PFSK-1 (cell line): ENCODE measurements at regions not wholly inside any gene's neighbourhood (a gene's known extent, or its start where the extent isn't known, plus 50 kb on each side); places are given as distances from the start of the nearest gene placed in this dataset.

Experiments
- FOXP2 ChIP-seq: optimal IDR thresholded peaks from 2 replicates; pipeline ENCODE3; 2011; ENCODE audit warnings: borderline replicate concordance, control low read depth, inconsistent platforms; ENCODE audit not compliant: insufficient read depth; ENCODE audit errors: extremely low read length, extremely low read depth
- POLR2AphosphoS5 ChIP-seq: IDR thresholded peaks from 2 replicates; pipeline ENCODE4 v1.6.1; 2012; ENCODE audit warnings: low read depth, mild to moderate bottlenecking, control low read depth, low read length, moderate library complexity
- SIN3A ChIP-seq: IDR thresholded peaks from 2 replicates; pipeline ENCODE4 v1.6.1; 2012; ENCODE audit warnings: mild to moderate bottlenecking, low read length, moderate library complexity, borderline replicate concordance; ENCODE audit not compliant: insufficient read depth
- TAF1 ChIP-seq: IDR thresholded peaks from 2 replicates; pipeline ENCODE4 v1.6.1; 2012; ENCODE audit warnings: low read length, control low read depth, borderline replicate concordance; ENCODE audit not compliant: insufficient read depth
- TF ChIP-seq, protein P1 (sequence below), 2 experiments: IDR thresholded peaks; 2 replicates each; pipeline versions ENCODE4 v1.6.1 to v1.8.0; 2011 to 2012; ENCODE audit warnings: low read depth in 2 of 2, low read length in 2 of 2, control low read depth in 1 of 2, inconsistent platforms in 1 of 2, mild to moderate bottlenecking in 1 of 2, moderate library complexity in 1 of 2; ENCODE audit not compliant: insufficient read depth in 1 of 2

GRCh38 chr12:58051378-58051777 lies 110.0 kb downstream of the ATP23 start:
- TF ChIP-seq SIN3A (no peak), TAF1 (no peak), FOXP2 (no peak), POLR2AphosphoS5 (no peak)
- TF ChIP-seq, protein P1, sequence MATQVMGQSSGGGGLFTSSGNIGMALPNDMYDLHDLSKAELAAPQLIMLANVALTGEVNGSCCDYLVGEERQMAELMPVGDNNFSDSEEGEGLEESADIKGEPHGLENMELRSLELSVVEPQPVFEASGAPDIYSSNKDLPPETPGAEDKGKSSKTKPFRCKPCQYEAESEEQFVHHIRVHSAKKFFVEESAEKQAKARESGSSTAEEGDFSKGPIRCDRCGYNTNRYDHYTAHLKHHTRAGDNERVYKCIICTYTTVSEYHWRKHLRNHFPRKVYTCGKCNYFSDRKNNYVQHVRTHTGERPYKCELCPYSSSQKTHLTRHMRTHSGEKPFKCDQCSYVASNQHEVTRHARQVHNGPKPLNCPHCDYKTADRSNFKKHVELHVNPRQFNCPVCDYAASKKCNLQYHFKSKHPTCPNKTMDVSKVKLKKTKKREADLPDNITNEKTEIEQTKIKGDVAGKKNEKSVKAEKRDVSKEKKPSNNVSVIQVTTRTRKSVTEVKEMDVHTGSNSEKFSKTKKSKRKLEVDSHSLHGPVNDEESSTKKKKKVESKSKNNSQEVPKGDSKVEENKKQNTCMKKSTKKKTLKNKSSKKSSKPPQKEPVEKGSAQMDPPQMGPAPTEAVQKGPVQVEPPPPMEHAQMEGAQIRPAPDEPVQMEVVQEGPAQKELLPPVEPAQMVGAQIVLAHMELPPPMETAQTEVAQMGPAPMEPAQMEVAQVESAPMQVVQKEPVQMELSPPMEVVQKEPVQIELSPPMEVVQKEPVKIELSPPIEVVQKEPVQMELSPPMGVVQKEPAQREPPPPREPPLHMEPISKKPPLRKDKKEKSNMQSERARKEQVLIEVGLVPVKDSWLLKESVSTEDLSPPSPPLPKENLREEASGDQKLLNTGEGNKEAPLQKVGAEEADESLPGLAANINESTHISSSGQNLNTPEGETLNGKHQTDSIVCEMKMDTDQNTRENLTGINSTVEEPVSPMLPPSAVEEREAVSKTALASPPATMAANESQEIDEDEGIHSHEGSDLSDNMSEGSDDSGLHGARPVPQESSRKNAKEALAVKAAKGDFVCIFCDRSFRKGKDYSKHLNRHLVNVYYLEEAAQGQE (IDR thresholded peaks at IDR 0.05; ENCODE audit: insufficient read depth in 1 of 2, low read depth in 2 of 2, low read length in 2 of 2) = no peak

- no peak for TF ChIP-seq SIN3A
- TF ChIP-seq TAF1 = no peak
- no peak for TF ChIP-seq FOXP2
- no peak for TF ChIP-seq POLR2AphosphoS5
- TF ChIP-seq, protein P1 (IDR thresholded peaks at IDR 0.05; ENCODE audit: insufficient read depth in 1 of 2, low read depth in 2 of 2, low read length in 2 of 2) = no peak
Observed at GRCh38 chr12:58064666-58065065, 123.3 kb downstream of the ATP23 start.

DNA sequence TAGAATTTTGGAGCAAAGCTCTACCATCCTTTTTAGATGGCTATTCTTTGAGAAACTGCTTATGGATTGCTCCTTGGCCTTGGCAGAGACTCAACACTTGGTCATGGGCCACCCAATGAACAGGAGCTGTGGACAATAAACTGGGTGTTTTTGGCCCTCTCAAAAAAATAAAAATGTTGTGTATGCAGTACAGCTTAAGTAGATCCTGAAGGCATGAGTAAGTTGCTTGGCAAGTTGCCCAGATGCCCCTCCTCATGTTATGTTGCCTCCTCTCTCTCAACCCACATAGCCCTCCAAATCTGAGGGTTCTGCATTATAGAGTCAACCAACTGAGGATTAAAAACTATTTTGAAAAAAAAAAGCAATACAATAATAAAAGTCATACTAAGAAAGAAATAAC lies 124.9 kb downstream of the ATP23 start:
- TF ChIP-seq TAF1 (no peak), FOXP2 (no peak), POLR2AphosphoS5 (no peak), SIN3A (no peak)
- TF ChIP-seq, protein P1 (IDR thresholded peaks at IDR 0.05; ENCODE audit: insufficient read depth in 1 of 2, low read depth in 2 of 2, low read length in 2 of 2) = no peak

DNA sequence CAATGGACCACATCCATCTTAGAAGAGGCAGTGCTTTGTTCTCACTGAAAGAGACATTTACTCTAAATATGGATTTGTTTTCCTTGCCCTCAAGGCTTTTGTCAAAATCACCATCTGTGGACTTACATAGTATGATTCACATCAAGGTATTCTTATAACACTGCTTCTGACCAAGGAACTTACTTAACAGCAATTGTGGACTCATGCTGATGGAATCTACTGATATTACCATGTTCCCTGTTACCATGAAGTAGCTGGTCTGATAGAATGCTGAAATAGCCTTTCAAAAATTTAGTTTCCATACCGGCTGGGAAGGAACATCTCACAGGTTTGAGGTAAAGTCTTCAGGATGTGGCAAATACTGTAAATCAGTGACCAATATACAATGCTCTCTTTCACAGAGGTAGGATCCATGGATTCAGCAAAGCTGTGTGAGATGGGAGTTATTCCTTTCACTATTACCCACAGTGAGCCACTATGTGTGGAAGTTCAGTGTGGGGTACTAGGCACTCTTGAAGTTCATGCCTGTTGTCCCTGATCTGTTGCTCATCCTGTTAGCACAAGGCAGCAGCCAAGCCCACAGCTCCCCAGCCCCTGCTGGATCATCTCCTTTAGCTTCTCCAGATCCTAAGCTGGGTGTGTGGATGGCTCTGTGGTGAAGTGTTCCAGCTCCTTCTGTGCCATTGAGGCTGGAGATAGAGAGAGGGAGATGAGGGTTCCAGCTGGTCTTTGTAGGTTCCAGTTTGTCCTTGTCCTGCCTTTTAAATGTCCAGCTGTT lies 126.4 kb downstream of the ATP23 start:
- no peak for TF ChIP-seq POLR2AphosphoS5
- no peak for TF ChIP-seq TAF1
- TF ChIP-seq FOXP2 = no peak
- TF ChIP-seq SIN3A = no peak
- TF ChIP-seq, protein P1 (IDR thresholded peaks at IDR 0.05; ENCODE audit: insufficient read depth in 1 of 2, low read depth in 2 of 2, low read length in 2 of 2) = no peak

DNA sequence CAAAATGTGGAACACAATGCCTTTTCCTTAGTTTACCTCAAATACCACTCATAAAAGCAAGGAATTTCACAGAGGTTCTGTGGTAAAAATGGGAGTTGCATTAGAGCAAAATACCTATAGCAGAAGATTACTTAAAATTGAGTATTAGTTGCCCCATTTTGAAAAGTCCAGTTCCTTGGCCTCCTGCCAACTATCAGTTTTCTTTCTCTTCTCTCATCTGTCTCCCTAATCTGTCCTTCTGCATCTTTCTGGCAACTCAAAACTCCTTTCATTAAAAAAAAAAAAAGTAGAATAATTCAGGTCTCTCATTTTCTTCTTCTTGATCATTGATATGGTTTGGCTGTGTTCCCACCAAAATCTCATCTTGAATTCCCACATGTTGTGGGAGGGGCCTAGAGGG lies 127.3 kb downstream of the ATP23 start:
- TF ChIP-seq, protein P1 (IDR thresholded peaks at IDR 0.05; ENCODE audit: insufficient read depth in 1 of 2, low read depth in 2 of 2, low read length in 2 of 2) = no peak
- no peak for TF ChIP-seq POLR2AphosphoS5
- no peak for TF ChIP-seq TAF1
- no peak for TF ChIP-seq SIN3A
- TF ChIP-seq FOXP2 = no peak
